ENCODE measurements at regions not wholly inside any gene's neighbourhood (a gene's known extent, or its start where the extent isn't known, plus 50 kb on each side); places are given as distances from the start of the nearest gene placed in this dataset.

- DNase-seq (ENCODE audit: low read depth): no peak
- no peaks in the 10 kb centered on the region for H3K36me3 ChIP-seq (ENCODE audit: control insufficient read depth, insufficient read depth, low read length)
These were observed 443.4 kb downstream of the PDGFC start for GRCh38 chr4:156528216-156528615.

GRCh38 chr4:156527237-156527993, 444.2 kb downstream of the PDGFC start:
- POLR2A ChIA-PET: no interaction called here
- no peak for TF ChIP-seq CTCF (IDR thresholded peaks at IDR 0.05; ENCODE audit: insufficient read depth, low read depth, low read length)
- no peak overlapping the region for H3K4me3 ChIP-seq (ENCODE audit: low read depth, low read length)
- CTCF ChIA-PET: no interaction called here
- no peak for DNase-seq (ENCODE audit: low read depth)
- H3K27me3 ChIP-seq (ENCODE audit: control insufficient read depth, insufficient read depth, low read length): no peaks in the 10 kb centered on the region
- no peaks in the 10 kb centered on the region for H3K36me3 ChIP-seq (ENCODE audit: control insufficient read depth, insufficient read depth, low read length)

More at GRCh38 chr4:156528216-156528615, 443.4 kb downstream of the PDGFC start:
- ChIA-PET CTCF (no interaction called here), POLR2A (no interaction called here)
- H3K4me3 ChIP-seq (ENCODE audit: low read depth, low read length): no peak overlapping the region
- no peak for TF ChIP-seq CTCF (IDR thresholded peaks at IDR 0.05; ENCODE audit: insufficient read depth, low read depth, low read length)
- H3K27me3 ChIP-seq (ENCODE audit: control insufficient read depth, insufficient read depth, low read length): no peaks in the 10 kb centered on the region

- CTCF ChIA-PET: no interaction called here
- no peak for DNase-seq (ENCODE audit: low read depth)
- no peak overlapping the region for H3K4me3 ChIP-seq (ENCODE audit: low read depth, low read length)
- no peaks in the 10 kb centered on the region for H3K27me3 ChIP-seq (ENCODE audit: control insufficient read depth, insufficient read depth, low read length)
- no peaks in the 10 kb centered on the region for H3K36me3 ChIP-seq (ENCODE audit: control insufficient read depth, insufficient read depth, low read length)
- POLR2A ChIA-PET: no interaction called here
- no peak for TF ChIP-seq CTCF (IDR thresholded peaks at IDR 0.05; ENCODE audit: insufficient read depth, low read depth, low read length)
These were observed 447.6 kb downstream of the PDGFC start for GRCh38 chr4:156523991-156524390.

- Histone ChIP-seq H3K4me3 (ENCODE audit: low read depth, low read length) (no peak overlapping the region), H3K27me3 (ENCODE audit: control insufficient read depth, insufficient read depth, low read length) (no peaks in the 10 kb centered on the region), H3K36me3 (ENCODE audit: control insufficient read depth, insufficient read depth, low read length) (no peaks in the 10 kb centered on the region)
- TF ChIP-seq CTCF (IDR thresholded peaks at IDR 0.05; ENCODE audit: insufficient read depth, low read depth, low read length): no peak
- CTCF ChIA-PET: no interaction called here
- DNase-seq (ENCODE audit: low read depth): no peak
- POLR2A ChIA-PET: no interaction called here
These were observed 448.1 kb downstream of the PDGFC start for GRCh38 chr4:156523492-156523891.

GRCh38 chr4:156521631-156522030, 450.0 kb downstream of the PDGFC start:
- no peak for TF ChIP-seq CTCF (IDR thresholded peaks at IDR 0.05; ENCODE audit: insufficient read depth, low read depth, low read length)
- POLR2A ChIA-PET: no interaction called here
- Histone ChIP-seq H3K4me3 (ENCODE audit: low read depth, low read length) (no peak overlapping the region), H3K36me3 (ENCODE audit: control insufficient read depth, insufficient read depth, low read length) (no peaks in the 10 kb centered on the region), H3K27me3 (ENCODE audit: control insufficient read depth, insufficient read depth, low read length) (no peaks in the 10 kb centered on the region)
- CTCF ChIA-PET: no interaction called here
- no peak for DNase-seq (ENCODE audit: low read depth)

All from BJ (cell line).